CD1c-positive myeloid dendritic cell (primary cell): ENCODE measurements at regions not wholly inside any gene's neighbourhood (a gene's known extent, or its start where the extent isn't known, plus 50 kb on each side); places are given as distances from the start of the nearest gene placed in this dataset.
"Not testable (repeated sequence)": the region's sequence is repeated elsewhere in the genome, so short reads cannot be mapped to it uniquely, and the experiment has no call there.

Experiments
- DNase-seq: peaks from one replicate; pipeline ENCODE4 v3.0.0-alpha.2; 2016; ENCODE audit errors: extremely low spot score

DNA sequence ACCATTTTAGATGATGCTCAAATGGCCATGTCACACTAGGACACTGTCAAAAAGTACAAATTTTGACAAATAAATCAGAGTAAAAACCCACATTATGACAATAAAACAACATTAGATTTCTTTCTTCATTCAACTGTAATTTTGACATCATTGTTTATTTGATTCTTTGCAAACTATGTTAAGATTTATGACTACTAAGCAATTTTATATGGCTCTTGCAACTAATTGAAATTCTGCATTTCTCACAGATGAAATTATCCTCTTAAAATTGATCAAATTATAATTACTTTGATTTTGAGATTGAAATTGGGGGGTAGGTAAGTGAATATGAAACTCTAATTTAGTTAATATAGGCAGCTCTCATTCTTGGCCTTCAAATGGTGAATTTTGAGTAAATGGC lies 59.8 kb downstream of the ATOH1 start:
- no peak for DNase-seq

DNA sequence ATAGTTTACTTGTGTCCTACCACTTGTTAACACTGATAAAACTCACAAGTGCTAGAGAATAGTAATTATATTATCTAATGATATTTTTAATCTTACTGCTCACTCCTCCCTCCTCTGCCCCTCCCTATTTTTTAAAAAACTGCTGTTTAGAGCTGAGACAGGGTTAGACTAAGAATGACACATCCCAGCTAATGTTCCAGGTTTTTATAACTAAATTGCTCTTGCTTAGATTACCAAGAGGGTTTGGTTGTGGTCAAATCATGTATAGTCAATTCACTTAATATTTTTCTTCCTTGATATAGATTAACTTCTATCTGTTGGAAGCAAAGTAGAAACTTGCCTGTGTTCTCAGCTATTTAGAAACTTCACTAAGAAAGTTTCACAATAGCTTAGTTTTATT lies 60.2 kb downstream of the ATOH1 start:
- DNase-seq, result no peak

DNA sequence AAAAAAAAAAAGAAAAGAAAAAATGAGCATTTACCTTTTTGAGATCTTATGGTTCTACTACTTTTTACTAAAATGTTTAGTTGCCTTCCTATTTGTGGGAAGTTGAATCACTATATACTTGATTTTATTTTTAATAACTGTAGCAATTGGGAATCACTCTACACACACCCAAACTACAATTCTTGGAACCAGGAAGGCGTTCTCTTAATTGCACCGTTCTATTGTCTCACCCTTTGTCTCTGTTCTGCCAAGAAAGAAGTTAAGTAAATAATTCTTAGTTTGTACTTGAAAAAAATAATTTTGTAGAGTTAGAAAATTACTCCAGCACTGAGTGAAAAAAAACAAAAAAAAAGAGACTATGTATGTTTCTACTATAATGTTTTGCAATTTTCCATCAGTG lies 62.7 kb downstream of the ATOH1 start:
- DNase-seq, result no peak

DNA sequence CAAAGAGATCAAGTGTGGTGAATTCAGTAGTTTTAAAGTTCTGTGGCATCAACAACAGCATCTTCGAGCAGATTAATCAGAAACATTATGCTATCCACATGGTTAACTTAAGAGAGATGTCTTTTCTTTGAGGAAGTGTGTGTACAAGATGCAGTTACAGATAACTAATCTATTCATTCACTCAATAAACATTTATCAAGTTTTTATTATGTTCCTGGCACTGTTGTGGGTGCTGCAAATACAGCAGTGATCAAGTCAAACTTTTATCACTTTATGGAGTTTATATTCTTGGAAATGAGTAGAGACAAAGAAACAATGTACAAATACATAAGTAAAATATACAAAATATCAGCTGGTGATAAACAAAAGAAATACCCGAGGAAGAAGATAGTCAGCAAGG lies 66.4 kb downstream of the ATOH1 start:
- no peak for DNase-seq

DNA sequence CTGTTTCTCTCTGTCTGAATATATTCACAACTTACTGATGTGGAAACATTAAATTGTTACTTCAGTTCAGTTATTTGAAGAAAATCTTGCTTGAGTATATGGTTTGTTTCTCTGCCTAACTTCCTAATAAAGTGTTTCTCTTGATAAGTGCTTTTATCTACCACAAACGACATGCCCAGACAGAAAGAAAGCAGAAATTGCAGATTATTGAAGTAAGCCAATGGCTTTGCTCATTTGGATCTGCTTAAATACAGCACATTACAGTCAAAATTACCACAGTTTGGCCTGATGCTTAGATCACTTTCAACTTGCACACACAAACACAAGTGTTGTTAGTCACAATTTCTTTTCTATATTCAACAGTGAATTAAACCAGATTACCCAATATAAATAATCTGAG lies 68.0 kb downstream of the ATOH1 start:
- DNase-seq, result no peak

DNA sequence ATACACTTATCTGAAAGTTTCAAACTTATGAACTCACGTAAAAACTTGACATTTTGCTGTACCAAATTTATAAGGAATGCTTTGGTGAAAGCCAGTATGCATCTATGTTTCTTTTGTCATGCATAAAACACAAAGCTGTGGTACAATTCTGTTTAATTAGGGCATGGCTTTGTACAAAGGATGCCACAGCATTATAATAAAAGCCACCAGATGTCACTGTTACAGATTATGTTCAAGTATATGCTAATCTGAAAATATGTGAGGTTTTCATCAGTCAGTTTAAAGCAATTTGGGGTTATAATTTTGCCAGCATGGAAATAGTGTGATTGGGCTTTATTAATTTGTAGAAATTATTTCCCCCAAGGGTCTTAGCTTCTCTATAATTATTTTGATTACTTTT lies 69.0 kb downstream of the ATOH1 start:
- no peak for DNase-seq

DNA sequence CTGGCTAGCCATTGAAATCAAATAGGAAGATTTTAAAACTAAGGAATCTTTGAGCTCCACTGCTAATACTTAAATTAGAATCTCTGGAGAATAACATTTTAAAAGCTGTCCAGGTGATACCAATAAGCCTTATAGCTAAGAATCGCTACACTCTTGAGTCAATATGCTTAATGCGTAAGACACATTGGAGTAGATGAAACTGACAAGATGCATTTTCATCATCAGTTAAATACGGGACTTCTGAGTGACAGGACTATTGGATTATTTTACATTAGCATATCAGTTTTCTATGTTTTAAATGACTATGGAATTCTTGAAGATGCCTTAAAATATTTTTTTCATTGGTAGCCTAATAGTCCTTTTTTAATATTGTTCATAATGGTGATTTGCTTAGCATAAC lies 80.2 kb downstream of the ATOH1 start:
- DNase-seq, result no peak

DNA sequence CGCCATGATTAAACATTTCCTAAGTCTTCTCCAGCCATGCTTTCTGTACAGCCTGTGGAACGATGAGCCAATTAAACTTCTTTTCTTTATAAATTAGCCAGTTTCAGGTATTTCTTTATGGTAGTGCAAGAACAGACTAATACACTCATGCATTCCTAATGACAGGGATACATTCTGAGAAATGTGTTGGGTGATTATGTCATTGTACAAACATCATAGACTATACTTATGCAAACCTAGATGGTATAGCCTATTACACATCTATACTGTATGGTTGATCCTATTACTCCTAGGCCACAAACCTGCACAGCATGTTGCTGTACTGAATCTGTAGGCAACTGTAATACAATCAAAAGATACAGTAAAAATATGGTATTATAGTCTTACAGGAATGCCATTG lies 83.1 kb downstream of the ATOH1 start:
- no peak for DNase-seq

DNA sequence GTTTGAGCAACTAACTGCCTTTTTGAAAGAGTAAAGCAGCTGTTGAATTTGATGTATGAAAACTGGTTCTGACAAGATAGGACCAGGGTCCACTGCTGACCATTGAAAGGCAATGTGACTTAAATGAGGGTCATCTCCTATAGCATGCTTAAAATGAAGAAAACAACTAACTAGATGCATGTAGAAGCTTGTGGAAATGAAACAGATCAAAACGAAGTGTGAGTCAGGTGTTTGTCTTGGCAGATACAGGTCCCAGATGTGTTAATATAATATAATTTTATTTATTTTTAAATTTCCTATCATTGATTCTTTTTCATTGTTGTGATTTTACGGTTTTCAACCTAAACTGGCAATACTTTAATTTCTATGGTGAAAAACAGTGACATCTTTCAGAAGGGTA lies 83.6 kb downstream of the ATOH1 start:
- no peak for DNase-seq

DNA sequence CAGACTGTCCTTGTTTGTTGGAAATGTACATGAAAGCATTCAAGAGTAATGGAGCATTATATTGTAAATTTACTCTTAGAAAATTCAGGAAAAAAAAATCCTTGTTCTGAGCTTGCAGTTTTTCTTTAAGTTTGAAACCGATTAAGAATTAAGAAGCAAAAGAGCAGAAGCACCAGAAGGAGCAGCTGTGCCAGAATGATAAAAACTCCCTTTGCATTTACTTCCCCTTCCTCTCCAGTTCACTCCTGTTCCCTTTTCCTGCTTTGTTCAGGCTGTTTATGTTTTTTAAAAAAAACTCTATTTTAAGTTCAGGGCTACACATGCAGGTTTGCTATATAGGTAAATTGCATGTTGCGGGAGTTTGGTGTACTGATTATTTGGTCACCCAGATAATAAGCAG lies 90.3 kb downstream of the ATOH1 start:
- DNase-seq, result no peak

DNA sequence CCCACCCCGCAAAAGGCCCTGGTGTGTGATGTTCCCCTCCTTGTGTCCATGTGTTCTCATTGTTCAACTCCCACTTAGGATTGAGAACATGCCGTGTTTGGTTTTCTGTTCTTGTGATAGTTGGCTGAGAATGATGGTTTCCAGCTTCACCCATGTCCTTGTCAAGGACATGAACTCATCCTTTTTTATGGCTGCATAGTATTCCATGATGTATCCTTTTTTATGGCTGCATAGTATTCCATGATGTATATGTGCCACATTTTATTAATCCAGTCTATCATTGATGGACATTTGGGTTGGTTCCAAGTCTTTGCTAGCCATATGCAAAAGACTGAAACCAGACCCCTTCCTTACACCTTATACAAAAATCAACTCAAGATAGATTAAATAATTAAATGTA lies 95.0 kb downstream of the ATOH1 start:
- DNase-seq, result not testable (repeated sequence)

DNA sequence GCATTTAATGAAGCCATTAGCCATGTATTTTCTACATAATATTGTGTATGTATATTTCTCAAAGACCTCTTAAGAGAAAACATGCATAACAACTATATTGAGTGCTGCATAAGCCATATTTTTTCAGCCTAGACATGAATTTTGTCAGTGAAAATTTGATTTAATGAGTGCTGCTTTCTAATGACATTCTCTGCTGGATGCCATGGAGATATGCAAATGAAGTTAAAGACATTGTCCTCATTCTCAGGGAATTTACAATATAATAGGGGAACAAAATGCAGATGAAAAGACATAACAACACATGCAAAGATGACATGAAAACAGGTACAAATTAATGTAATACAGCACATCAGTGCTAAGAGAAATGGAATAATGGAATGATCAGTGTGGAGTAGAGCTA lies 118.7 kb downstream of the ATOH1 start:
- no peak for DNase-seq

DNA sequence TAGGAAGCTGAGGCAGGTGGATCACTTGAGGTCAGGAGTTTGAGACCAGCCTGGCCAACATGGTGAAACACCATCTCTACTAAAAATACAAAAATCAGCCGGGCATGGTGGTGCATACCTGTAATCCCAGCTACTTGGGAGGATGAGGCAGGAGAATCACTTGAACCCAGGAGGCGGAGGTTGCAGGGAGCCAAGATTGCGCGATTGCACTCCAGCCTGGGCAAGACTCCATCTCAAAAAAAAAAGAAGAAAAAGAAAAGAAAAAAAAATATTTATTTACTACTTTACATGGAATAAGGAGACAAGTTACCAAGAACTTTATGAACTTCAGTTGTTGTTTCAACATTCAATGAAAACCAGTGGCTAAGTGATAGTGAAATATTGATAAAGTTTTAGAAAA lies 121.7 kb downstream of the ATOH1 start:
- DNase-seq, result not testable (repeated sequence)

DNA sequence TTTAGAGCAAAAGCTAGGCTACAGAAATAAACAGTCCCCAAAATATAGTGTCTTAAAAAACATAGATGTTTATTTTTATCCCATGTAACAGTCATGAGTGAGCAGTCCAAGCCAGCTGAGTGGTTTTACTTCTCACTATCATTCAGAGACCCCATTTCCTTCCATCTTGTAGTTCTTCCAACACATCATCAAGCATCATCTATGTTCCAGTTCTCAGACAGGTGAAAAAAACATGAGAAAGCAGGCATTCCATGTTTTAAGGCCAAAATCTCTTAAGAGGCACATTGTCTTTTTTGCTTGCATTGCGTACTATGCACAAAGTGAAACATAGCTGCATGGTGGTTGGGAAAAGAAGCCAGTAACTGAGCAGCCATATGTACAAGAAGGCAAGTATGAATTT lies 128.6 kb downstream of the ATOH1 start:
- DNase-seq, result no peak

DNA sequence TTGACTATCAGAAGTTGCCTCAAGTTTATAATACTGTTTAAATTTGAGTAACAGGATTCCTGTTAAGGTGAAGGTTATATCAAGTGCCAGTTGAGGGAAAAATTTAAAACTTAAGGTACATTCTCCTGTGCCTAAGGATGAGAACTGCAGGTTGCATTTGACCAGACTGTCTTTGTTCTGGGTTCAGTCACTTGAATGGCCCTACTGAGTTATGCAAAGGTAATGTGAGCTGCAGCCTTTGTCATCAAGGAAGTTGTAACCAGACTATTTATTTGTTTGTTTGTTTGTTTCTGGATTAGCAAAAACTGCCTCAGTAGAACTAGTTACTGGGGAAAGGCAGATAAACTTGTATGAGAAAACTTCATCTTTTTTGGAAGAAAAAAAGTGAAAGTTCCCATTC lies 131.9 kb downstream of the ATOH1 start:
- DNase-seq, result no peak

DNA sequence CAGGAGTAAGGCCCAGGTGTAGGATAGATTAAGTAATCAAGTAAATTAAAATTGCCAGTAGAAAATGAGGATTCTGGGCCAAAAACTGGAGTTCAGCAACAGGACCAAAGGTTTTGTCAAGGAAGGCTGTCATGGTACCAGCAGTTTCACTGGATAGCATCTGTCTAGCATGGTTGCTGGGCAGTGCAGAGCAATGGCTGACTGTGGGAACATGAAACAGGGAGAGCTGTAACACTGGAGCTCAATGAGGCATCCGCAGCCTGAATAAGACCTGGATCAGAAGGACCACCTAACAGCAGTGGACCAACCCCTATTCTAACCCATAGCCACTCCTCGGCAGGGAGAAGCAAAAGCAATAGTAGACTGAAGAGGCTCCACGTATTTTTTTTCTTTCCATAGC lies 132.4 kb downstream of the ATOH1 start:
- DNase-seq, result no peak

DNA sequence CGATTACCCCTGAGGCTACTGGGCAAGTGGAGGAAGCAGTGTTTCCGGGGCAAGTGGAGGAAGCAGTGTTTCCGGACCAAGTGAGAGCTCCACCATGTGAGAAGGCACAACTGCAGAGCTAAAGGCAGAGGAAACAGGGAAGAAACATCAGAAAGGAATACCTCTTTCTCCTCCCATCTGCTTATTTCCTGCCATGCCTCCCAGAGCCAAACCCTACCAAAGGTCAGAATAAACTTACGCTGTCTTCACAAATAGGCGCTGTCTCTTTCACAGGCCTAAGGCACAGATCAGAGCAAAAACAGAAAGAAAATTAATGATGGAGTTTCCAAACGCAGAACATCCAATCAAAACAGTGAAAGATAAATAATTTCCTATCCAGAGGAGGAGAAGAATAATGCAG lies 153.0 kb downstream of the ATOH1 start:
- no peak for DNase-seq

DNA sequence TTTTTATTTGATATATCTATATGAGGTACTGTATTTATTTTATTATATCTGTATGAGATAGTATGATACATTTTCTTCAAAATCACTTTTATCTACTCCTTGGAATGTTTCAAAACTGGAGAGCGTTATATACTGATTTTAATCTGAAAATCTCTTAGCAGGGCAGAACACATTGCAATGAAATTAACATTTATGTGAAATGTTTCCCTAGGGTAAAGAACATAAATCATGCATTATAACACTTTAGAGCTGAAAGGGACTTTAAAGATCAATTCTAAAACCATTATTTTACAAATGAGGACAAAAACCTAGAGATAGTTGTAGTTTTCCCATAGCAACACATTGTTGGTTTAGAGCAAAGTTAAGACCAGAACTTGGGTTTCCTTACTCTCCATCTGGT lies 153.7 kb downstream of the ATOH1 start:
- no peak for DNase-seq

DNA sequence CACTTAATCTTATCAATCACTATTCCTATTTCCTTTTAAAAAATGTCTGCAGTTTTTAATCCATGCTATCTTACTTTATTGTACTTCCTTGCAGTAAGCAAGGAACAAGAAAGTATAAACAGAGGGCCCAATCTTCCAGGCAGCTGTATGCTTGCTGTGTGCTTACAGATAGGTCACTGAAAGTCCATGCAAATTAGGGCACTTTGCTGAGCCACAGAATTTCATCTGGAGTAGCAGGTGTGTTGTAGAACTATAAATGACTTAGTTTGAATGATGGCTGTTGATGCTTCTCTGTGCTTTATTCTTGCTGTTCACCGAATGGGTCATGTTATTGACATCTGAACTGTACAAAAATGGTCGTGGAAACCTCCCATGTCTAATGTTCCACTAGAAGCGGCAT lies 154.6 kb downstream of the ATOH1 start:
- no peak for DNase-seq

DNA sequence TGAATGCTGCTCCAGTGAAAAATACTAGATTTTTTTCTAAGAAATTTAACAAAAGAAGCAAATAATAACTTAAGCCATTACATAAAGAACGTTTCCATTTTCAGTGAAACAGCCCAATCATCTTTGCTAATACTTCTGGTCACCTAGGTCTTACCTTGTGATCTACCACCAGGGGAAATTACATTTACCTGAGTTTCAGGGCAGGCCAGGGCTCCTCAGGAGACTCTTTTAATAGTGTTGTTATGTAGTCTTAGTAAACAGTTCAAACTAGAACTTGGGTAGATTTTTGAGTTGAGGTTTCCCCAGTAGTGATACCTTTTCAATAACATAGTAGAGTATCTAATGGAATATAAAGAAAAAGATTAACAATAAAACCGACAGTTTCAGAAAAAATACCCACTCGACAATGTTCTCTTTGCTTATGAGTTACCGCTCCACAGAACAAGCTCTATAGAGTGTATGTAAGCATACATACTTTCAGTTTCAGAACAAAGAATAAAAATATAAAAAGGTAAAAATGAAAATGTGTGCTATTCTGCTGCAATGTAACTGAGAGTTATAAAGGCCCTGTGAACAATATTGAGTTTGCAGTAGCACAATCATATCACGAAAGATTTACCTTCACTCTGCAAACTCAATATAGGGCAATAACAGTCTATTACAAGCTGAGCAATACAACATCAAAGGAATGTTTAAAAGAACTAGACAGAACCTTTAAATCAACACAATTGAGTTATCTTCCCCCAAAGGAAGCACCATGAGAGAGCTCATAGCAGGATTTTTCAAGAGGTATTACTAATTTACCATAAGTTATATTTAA lies 165.8 kb downstream of the ATOH1 start:
- DNase-seq, result no peak

DNA sequence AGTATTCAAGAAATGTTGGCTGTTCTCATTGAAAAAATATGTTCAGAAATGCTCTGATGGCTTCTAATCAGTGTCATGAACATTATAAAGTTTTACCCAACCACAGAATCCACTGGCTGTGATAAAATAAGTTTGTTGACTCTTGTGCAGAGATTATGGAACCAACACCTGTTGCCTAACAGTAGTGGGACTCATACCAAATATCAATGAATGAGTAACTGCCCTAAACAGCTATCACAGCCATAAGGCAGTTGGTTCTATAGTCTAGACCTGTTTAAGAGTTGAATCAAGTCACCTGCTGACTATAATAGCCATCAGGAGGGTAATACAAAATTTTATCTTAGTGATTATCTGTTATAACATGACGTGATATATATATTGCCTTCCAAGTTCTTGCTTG lies 168.3 kb downstream of the ATOH1 start:
- no peak for DNase-seq

DNA sequence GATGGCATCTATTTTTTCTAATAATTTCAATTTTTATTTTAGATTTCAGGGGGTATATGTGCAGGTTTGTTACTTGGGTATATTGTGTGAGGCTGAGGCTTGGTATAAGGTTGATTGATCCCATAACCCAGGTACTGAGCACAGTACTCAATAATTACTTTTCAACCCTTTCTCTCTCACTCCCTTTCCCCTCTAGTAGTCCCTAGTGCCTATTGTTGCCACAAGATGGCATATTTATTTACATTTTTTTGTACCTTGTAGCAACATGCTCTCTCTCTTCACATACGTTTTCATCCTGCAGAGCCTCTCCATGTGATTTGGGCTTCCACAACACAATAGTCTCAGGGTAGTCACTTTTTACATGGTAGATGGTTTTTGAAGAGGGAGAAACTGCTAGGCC lies 172.0 kb downstream of the ATOH1 start:
- no peak for DNase-seq

DNA sequence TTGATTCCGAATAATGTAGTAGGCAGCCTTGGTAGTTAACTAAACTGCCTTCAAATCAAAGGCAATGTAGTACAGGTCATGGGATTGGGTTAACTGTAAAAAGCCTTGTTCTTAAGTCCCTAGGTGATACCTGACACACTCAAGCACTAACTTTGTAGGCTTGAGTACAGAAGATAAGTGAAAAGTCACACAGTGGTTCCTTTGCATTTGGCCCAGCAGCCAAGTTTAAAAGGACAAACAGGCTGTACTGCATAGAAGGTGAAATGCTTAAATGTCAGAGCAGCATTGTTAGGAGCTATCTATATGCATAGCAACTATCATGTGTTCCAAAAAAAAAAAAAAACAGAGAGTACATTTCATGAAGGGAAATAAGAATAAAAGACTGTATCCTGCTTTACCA lies 178.4 kb downstream of the ATOH1 start:
- no peak for DNase-seq

DNA sequence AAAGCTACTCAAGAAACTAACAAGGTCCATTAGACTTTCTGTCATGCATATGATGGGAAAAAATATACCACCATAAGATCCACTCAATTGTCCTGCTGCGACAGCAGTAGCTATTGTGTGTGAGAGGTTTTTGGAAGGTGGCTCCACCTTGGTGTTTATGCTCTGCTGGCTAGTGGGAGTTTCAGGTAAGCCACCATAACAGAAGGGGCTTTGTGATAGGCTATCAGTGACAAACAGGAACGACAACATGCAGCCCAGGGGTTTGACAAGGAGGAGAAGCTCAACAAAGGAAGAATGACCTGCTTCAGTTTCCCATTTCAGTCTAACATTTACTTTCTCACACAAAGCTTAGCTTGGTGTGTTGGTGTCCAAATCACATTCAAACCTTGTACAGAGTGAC lies 182.6 kb downstream of the ATOH1 start:
- no peak for DNase-seq
